ENCODE measurements at regions not wholly inside any gene's neighbourhood (a gene's known extent, or its start where the extent isn't known, plus 50 kb on each side); places are given as distances from the start of the nearest gene placed in this dataset.

DNA sequence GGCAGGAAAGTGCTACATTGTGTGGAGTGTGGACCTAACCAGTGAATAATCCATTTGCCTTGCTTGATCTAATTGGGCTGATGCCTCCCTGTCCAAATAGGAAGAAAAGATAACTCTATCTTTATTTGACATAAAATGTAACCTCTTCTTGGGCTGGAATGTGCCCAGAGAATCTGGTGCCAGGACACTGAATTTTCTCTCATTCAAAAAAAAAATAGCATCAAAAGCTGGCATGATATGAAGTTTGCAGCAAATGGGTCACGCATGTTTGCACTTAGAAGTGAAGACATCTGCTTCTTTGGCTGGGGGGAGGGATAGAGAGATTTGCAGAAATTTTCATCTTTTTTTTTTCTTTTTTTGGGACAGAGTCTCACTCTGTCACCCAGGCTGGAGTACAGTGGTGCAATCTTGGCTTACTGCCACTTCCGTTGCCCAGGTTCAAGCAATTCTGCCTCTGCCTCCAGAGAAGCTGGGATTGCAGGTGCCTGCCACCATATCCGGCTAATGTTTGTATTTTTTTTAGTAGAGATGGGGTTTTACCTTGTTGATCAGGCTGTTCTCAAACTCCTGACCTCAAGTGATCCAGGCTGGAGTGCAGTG lies 478.2 kb upstream of the EEF2KMT start:
- TF ChIP-seq POLR2A (IDR thresholded peaks at IDR 0.05): no peak
- TF ChIP-seq, protein P1, sequence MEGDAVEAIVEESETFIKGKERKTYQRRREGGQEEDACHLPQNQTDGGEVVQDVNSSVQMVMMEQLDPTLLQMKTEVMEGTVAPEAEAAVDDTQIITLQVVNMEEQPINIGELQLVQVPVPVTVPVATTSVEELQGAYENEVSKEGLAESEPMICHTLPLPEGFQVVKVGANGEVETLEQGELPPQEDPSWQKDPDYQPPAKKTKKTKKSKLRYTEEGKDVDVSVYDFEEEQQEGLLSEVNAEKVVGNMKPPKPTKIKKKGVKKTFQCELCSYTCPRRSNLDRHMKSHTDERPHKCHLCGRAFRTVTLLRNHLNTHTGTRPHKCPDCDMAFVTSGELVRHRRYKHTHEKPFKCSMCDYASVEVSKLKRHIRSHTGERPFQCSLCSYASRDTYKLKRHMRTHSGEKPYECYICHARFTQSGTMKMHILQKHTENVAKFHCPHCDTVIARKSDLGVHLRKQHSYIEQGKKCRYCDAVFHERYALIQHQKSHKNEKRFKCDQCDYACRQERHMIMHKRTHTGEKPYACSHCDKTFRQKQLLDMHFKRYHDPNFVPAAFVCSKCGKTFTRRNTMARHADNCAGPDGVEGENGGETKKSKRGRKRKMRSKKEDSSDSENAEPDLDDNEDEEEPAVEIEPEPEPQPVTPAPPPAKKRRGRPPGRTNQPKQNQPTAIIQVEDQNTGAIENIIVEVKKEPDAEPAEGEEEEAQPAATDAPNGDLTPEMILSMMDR (IDR thresholded peaks at IDR 0.05): no peak
- no peak for TF ChIP-seq POLR2AphosphoS5 (IDR thresholded peaks at IDR 0.05; ENCODE audit: insufficient read depth in 1 of 2, low read depth in 1 of 2)
- H3K36me3 ChIP-seq: no peaks in the 10 kb centered on the region

GRCh38 chr16:5575121-5575520 lies 477.5 kb upstream of the EEF2KMT start:
- H3K27me3 ChIP-seq: no peaks in the 10 kb centered on the region
- intact Hi-C loops (cut with DNase I): no loop called here
- no peak overlapping the region for H3K4me3 ChIP-seq
- H3K4me1 ChIP-seq: no peaks in the 10 kb centered on the region
- no peaks in the 10 kb centered on the region for H3K9me3 ChIP-seq
- no peaks in the 10 kb centered on the region for H3K36me3 ChIP-seq
- TF ChIP-seq POLR2AphosphoS5 (IDR thresholded peaks at IDR 0.05; ENCODE audit: insufficient read depth in 1 of 2, low read depth in 1 of 2) (no peak), POLR2A (IDR thresholded peaks at IDR 0.05) (no peak)
- TF ChIP-seq, protein P1 (IDR thresholded peaks at IDR 0.05): no peak
- H3K27ac ChIP-seq: no peak overlapping the region
- no peak for DNase-seq (ENCODE audit: extremely low spot score in 2 of 2)

More for the DNA sequence above, 478.2 kb upstream of the EEF2KMT start:
- Histone ChIP-seq H3K27ac (no peak overlapping the region), H3K4me1 (no peaks in the 10 kb centered on the region), H3K27me3 (no peaks in the 10 kb centered on the region), H3K4me3 (no peak overlapping the region), H3K9me3 (no peaks in the 10 kb centered on the region)
- no peak for DNase-seq (ENCODE audit: extremely low spot score in 2 of 2)
- intact Hi-C loops (cut with DNase I): no loop called here

DNA sequence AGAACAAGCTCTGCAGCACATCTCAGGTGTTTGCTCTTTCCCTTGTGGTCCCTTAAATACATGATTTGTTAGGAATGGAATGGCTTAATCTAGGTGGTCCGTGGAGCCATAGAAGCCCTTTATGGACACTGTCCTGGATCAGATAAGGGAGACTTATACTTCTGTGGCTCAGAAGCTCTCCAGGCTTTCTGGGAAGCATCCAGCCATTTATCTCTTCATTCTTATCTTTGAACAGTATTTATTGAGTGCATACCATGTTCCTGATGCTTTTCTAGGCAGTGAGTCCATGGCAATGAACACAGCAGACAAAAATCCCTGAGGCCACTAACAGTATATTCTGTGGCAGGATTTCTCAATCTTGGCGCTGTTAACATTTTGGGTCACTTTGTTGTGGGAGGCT lies 474.5 kb upstream of the EEF2KMT start:
- intact Hi-C loops (cut with DNase I): no loop called here
- Histone ChIP-seq H3K4me3 (no peak overlapping the region), H3K27me3 (no peaks in the 10 kb centered on the region), H3K36me3 (no peaks in the 10 kb centered on the region), H3K9me3 (no peaks in the 10 kb centered on the region), H3K4me1 (no peaks in the 10 kb centered on the region), H3K27ac (no peak overlapping the region)
- TF ChIP-seq POLR2AphosphoS5 (IDR thresholded peaks at IDR 0.05; ENCODE audit: insufficient read depth in 1 of 2, low read depth in 1 of 2): no peak
- TF ChIP-seq, protein P1 (IDR thresholded peaks at IDR 0.05): no peak
- no peak for DNase-seq (ENCODE audit: extremely low spot score in 2 of 2)

DNA sequence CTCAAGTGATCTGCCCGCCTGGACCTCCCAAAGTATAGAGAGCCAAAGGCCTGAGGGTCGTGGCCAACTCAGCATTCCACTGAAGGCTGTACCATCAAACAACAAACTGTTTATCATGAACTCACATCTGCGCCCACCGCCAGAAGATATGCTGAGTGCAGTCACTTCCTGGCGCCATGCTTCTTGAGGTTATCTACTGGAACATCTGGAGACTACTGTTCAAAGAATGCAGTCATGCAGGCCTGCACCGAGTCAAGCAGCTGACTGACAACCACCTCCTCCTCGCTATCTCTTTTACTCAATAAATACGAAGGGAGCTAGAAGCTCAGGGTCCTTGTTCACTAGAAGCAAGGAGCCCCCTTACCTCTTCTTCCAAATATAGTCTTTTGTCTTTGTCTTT lies 473.9 kb upstream of the EEF2KMT start:
- Histone ChIP-seq H3K9me3 (no peaks in the 10 kb centered on the region), H3K4me1 (no peaks in the 10 kb centered on the region), H3K4me3 (no peak overlapping the region), H3K36me3 (no peaks in the 10 kb centered on the region), H3K27ac (no peak overlapping the region), H3K27me3 (no peaks in the 10 kb centered on the region)
- DNase-seq (ENCODE audit: extremely low spot score in 2 of 2): no peak
- intact Hi-C loops (cut with DNase I): no loop called here
- TF ChIP-seq POLR2A (IDR thresholded peaks at IDR 0.05) (no peak), POLR2AphosphoS5 (IDR thresholded peaks at IDR 0.05; ENCODE audit: insufficient read depth in 1 of 2, low read depth in 1 of 2) (no peak)
- TF ChIP-seq, protein P1 (IDR thresholded peaks at IDR 0.05): no peak

GRCh38 chr16:5561800-5562199 lies 464.2 kb upstream of the EEF2KMT start:
- intact Hi-C loops (cut with DNase I): no loop called here
- no peak overlapping the region for H3K27ac ChIP-seq
- no peak for DNase-seq (ENCODE audit: extremely low spot score in 2 of 2)
- H3K4me3 ChIP-seq: no peak overlapping the region
- H3K9me3 ChIP-seq: no peaks in the 10 kb centered on the region
- no peaks in the 10 kb centered on the region for H3K27me3 ChIP-seq
- TF ChIP-seq, protein P1 (IDR thresholded peaks at IDR 0.05): no peak
- TF ChIP-seq POLR2AphosphoS5 (IDR thresholded peaks at IDR 0.05; ENCODE audit: insufficient read depth in 1 of 2, low read depth in 1 of 2) (no peak), POLR2A (IDR thresholded peaks at IDR 0.05) (no peak)
- no peaks in the 10 kb centered on the region for H3K36me3 ChIP-seq
- no peaks in the 10 kb centered on the region for H3K4me1 ChIP-seq

All from vagina (tissue), 2 donors.